HG02588 (cell line): ENCODE measurements at regions not wholly inside any gene's neighbourhood (a gene's known extent, or its start where the extent isn't known, plus 50 kb on each side); places are given as distances from the start of the nearest gene placed in this dataset.

Experiments used
- ATAC-seq: cut with Tn5 transposase; IDR thresholded peaks from one replicate; pipeline ENCODE4 v1.9.1; 2021; ENCODE audit warnings: mild to moderate bottlenecking, moderate library complexity; ENCODE audit not compliant: unreplicated experiment

DNA sequence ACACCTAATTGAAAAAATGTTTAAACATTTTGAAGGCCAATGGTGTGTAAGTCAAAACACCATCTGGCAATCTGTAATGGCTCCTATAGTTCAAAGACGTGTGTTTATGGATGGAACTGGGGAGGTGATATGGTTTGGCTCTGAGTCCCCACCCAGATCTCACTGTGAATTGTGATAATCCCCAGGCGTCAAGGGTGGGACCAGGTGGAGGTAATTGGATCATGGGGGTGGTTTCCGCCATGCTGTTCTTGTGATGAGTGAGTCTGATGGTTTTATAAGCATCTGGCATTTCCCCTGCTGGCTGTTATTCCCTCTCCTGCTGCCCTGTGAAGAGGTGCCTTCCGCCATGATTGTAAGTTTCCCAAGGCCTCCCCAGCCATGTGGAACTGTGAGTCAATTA lies 52.2 kb downstream of the ADRA2C start:
- no peak for ATAC-seq

- no peak for ATAC-seq
Measured at GRCh38 chr4:3819210-3819919, 53.2 kb downstream of the ADRA2C start.

DNA sequence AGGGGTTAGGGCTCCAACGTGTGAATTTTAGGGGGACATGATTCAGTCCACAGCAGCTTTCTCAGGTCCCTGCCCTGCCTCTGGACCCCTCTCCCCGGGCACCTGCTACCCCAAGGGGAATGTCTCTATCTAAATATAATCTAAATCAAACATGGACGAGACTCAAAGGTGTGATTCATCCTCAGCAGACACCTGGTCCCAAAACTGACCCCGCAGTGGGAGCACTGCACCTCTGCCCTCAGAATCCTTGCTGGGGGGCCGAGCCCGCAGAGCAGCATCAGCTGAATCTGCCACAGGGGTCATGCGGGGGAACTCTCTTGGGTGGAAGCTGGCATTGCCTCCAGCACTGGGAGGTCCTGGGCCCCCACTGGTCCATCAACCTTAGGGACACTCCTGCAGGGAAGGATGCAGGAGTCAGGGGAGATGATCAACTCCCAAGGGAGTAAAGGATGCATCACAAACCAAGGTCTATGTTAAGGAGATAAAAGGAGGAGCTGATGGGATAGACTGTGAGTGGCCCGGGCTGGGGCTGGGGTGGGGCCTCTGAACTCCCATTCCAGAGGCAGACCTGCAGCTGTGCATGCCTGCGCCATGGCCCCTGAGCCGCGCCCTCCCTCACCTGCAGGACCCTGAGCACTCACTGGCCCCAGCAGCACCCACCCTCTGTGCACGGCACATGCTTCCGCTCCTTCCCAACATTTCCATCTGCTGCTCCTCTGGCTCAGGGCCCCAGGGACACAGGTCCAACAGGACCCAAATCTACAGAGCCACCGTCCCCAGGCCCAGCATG lies 54.0 kb downstream of the ADRA2C start:
- no peak for ATAC-seq

DNA sequence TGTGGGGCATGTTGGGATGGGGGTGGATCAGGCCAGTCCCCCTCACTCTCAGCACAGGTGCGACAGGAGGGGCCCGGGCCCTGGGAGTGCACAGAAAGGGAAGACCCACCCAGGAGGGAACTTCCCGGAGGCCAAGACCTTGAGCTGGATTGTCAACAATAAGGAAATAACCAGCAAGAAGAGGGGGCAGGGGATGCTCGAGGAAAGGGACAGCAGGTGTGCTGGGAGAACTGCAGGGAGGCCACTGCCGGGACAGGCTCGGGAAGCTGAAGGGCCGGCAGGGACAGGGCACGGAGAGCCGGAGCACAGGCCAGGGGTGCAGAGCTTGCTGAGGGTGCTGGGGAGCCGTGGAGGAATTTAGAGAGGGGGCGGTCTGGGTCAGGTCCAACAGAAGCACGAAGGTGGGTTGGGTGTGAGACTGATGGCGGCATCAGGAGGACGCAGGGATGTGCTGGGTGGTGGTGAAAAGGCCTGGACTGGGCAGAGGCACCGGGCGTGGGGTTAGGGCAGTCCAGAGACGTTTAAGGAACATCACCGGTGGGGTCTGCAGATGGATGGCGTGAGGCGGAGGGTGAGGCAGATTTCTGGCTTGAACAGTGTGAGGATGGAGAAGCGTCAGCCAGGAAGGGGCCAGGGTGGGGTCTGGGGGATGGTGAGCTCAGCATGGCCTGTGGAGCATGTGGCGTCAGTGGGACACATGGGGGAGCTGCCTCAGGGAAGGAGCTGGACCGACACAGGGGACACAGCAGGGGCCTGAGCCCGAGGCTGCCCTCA lies 54.8 kb downstream of the ADRA2C start:
- no peak for ATAC-seq

- no peak for ATAC-seq
Measured at GRCh38 chr4:3821580-3822229, 55.5 kb downstream of the ADRA2C start.

DNA sequence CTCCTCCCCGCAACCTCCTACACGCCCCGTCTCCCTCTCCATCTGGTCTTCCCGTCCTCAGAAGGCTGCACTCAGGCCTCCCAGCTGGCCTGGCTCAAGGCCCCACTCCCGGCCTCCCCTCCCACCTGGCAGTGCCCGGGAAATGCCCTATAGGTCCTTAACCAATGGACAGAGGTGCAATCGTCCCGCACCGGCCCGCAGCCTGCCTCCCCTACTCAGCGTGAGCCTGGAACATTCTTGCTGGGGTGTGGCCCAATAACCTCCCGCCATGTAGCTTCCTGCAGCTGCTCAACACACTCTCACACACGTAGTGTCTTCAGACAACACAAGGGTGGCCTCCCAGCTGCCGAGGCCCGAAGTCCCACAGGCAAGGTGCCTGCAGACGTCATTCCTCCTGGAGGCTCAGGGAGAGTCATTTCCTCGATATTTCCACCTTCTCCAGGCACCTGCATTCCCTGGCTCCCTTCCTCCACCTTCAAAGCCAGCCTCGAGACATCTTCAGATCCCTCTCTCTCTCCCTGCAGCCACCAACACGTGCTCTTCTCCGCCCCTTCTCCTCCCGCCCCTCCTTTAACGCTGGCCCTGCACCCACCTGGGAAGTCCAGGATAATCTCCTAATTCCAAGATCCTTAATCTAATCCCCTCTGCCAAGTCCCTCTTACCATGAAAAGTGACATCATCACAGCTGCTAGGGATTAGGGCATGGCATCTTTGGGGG lies 56.2 kb downstream of the ADRA2C start:
- ATAC-seq = no peak

- ATAC-seq = no peak
Measured at GRCh38 chr4:3823496-3824341, 57.5 kb downstream of the ADRA2C start.

- ATAC-seq = no peak
Measured at GRCh38 chr4:3824521-3825270, 58.5 kb downstream of the ADRA2C start.

GRCh38 chr4:3825530-3825929 lies 59.3 kb downstream of the ADRA2C start:
- no peak for ATAC-seq

DNA sequence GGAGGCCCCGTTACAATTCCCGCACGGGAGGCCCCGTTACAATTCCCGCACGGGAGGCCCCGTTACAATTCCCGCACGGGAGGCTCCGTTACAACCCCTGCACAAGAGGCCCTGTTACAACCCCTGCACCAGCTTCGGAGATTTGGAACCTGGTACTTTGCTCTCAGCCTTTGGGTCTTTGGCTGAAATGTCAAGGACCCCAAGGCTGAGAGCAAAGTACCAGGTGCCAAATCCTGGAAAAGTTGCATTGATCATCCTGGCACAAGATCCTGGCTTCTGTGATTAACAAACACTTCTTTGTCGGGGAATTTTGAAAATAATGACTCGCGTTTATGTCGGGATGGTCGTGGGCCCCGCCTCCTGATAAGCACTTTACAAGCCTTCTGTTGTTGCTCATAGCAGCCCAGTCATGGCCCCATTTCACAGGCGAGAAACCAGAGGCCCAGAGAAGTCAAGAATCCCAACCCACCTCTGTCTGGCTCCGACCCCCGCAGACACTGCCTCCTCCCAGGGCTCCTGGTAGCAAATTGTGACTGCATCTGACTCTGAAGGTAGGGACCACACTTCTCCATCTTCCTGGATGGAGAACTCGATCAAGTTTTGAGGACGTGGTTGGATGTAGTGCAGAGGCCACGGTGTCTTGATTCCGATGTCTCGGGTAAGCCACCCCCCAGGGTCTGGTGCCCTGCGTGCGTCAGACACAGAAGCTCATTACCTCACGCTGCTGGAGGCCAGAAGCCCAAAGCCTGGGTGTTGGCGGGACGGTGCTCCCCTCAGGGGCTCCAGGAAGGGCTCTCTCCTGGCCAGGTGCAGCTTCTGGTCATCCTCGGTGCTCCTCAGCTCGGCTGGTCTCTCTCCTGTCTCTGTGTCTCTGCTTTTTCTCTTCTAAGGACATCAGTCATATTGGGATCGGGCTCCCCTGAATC lies 60.3 kb downstream of the ADRA2C start:
- no peak for ATAC-seq

DNA sequence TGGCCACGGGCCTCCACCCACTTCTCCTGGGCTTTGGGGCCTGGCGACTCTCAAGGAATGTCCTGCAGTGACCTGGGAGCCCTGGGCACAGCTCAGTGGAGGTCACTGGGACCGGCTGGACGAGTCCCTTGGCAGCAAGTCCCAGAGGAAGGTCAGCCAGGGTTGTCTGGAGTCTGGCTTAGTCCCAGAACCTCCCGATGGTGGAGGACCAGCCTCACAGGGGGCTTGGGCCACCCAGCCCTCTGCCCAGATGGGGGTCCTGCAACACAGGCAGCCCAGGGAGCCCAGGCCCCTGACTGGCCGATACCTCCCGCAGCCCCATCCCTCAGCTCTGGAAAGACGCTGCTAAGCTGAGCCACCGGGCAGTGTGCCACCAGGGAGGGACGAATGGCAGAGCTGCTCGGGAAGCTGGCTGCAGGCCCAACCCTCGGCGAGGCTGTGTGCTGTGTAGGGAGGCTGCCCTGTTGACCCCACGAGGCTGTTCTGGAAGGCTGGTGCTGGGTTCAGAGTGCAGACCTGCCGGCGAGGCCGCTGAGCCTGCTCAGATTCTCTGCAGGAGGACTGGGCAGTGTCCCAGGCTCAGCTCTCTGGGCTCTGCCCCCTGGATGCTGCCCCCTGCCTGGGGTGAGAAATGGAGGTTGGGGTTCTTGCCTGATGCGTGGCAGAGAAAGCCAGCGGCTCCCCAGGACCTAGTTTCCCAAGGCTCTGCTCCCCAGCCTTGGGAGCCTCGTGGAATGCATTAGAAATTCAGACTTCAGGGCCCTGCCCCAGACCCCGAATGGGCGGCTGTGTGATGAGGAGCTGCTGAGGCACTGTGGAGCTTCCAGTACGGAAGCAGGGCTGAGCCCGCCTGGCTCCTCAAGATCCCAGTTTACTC lies 61.7 kb downstream of the ADRA2C start:
- ATAC-seq = no peak

DNA sequence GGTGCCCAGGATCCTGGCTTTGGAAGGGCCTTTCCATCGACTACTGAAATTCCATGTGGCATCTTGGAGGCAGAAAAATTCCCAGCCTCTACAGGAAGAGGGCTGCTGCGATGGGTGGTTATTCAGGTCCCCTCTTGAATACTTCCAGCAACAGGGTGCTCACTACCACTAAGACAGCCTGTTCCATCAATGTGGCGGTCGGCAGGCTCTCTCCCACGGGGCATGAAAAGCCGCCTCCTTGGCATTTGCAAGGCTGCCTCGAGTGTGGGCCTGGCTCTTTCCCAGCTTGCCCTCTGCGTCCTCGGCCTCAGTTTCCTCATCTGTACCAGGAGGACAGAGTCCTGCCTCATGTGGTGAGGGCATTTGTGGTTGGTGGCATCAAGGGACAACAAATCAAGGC lies 62.4 kb downstream of the ADRA2C start:
- ATAC-seq = no peak

DNA sequence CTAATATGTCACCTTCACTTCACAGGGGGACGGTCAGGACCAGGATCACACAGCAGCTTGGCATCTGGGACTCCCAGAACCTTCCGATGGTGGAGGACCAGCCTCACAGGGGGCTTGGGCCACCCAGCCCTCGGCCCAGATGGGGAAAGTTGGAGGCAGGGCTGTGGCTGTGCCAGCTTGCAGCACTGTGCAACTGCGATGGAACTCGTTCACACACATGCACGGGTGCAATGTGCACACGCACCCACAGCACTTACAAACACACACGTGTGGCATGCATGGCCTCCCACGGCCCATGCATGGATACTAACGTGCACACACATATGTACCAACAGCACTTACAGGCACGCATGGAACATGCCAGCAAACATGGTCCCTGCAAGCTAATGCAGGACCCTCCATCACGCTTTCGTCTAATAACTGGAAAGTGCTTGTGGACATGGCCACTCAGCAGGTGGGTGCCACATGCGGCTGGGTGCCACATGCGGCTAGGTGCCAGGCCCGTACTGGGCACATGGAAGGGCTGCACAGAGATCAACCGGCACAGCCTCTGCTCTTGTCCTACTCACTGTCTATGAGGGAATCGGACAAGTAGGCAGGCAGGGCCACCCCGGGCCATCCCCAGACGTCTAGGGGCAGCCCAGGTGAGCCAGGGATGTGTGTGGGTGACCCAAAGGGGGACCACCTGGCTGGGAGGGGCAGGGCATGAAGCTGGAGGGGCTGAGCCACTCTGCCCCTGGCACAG lies 63.2 kb downstream of the ADRA2C start:
- no peak for ATAC-seq

DNA sequence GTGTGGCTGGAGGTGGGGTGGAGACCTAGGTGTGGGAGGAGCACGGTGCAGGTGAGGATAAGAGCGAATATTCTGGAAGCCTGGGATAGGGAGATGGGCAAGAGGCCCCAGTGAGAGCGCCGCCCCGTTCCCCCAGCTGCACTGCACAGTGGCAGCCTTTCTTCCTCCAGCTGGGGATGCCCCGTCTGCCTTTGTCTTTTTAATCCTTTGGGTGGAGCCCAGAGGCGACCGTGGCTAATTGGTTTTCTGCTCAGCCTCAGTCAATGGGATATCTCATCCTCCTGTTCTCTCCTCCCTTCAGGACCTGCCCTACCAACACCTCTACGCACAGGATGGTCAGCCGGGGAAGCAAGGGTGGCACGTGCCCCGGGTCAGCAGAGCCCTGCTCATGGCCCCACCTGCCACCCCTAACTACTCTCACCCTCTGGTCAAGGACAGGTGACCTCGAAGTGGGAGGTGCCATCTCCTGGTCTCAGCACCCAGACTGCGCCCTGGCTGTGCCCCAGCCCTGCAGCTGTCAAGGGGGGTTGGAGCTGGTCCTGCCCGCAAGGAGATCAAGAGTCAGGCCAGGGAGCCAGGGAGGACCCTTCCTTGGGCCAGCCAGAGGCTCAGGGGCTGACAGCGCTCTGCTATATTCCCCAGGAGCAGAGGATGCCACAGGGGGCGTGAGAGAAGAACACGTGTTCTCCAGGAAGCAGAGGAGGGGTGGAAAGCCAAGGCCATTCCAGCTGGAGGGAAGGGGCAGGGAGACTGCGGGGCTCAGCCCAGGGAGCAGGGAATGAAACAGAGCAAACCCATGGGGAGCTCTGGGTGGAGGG lies 64.0 kb downstream of the ADRA2C start:
- no peak for ATAC-seq

GRCh38 chr4:3830774-3831528 lies 64.8 kb downstream of the ADRA2C start:
- ATAC-seq = no peak
